Caco-2 (cell line): ENCODE measurements at regions not wholly inside any gene's neighbourhood (a gene's known extent, or its start where the extent isn't known, plus 50 kb on each side); places are given as distances from the start of the nearest gene placed in this dataset.

ENCODE experiments used
- BruUV-seq: library from RNA; stranded (reverse); fragments of 400-500 nt; replicated peaks from 2 replicates; lab custom pipeline; 2021; lab: Mats Ljungman, UMichigan
- CTCF ChIA-PET: fragments of 300-600 bp; sonication (Branson Sonifier 250); formaldehyde crosslinking; loops from one replicate; lab custom pipeline; 2022; ENCODE audit warnings: antibody characterized with exemption; lab: Charles Lee
- POLR2A ChIA-PET: fragments of 300-600 bp; sonication (Branson Sonifier 250); formaldehyde crosslinking; loops from one replicate; lab custom pipeline; 2022; ENCODE audit warnings: antibody characterized with exemption; lab: Charles Lee
- DNase-seq, 2 experiments: peaks; one replicate each; pipeline versions ENCODE4 v3.0.0 to v3.0.0-alpha.2; 2020 to 2022
- H3K27me3 ChIP-seq: replicated peaks from 2 replicates; pipeline ENCODE4 v1.6.0; 2011; ENCODE audit warnings: low read length; ENCODE audit not compliant: control insufficient read depth, insufficient read depth
- H3K36me3 ChIP-seq: 2 replicates; pipeline ENCODE4 v1.5.1; 2011; ENCODE audit warnings: low read length; ENCODE audit not compliant: control insufficient read depth, insufficient read depth
- H3K4me1 ChIP-seq: fragments of 250-450 bp; sonication (Bioruptor Pico); 2 replicates; pipeline ENCODE4 v1.5.1; 2020; ENCODE audit warnings: mild to moderate bottlenecking
- H3K4me3 ChIP-seq: 2 replicates; pipeline ENCODE4 v1.5.1; 2011; ENCODE audit warnings: low read depth, mild to moderate bottlenecking, control low read depth, low read length
- H3K9me3 ChIP-seq: fragments of 250-450 bp; sonication (Bioruptor Pico); 2 replicates; pipeline ENCODE4 v1.5.1; 2020; ENCODE audit warnings: mild to moderate bottlenecking, moderate library complexity
- H3K27ac Mint-ChIP-seq: one replicate; pipeline ENCODE4 v1.8.0; 2022; ENCODE audit warnings: mixed read lengths; ENCODE audit not compliant: unreplicated experiment
- H3K27me3 Mint-ChIP-seq: one replicate; pipeline ENCODE4 v1.8.0; 2022; ENCODE audit warnings: mixed read lengths; ENCODE audit not compliant: insufficient read depth, unreplicated experiment
- H3K36me3 Mint-ChIP-seq: one replicate; pipeline ENCODE4 v1.8.0; 2022; ENCODE audit warnings: mild to moderate bottlenecking, mixed read lengths; ENCODE audit not compliant: insufficient read depth, unreplicated experiment
- H3K4me1 Mint-ChIP-seq: one replicate; pipeline ENCODE4 v1.8.0; 2022; ENCODE audit warnings: low read depth, mixed read lengths; ENCODE audit not compliant: unreplicated experiment
- H3K4me3 Mint-ChIP-seq: one replicate; pipeline ENCODE4 v1.8.0; 2022; ENCODE audit warnings: mild to moderate bottlenecking, moderate library complexity, mixed read lengths; ENCODE audit not compliant: unreplicated experiment
- H3K9me3 Mint-ChIP-seq: one replicate; pipeline ENCODE4 v1.8.0; 2022; ENCODE audit warnings: mixed read lengths; ENCODE audit not compliant: unreplicated experiment
- CTCF ChIP-seq, 2 experiments: fragments of 200-600 bp in 1 of 2; IDR thresholded peaks; 1 replicate in 1 of 2; 2 replicates in 1 of 2; pipeline versions ENCODE4 v1.5.1 to v1.8.0; 2011 to 2022; ENCODE audit warnings: antibody characterized with exemption in 1 of 2, control low read depth in 1 of 2, inconsistent platforms in 1 of 2, low read depth in 1 of 2, low read length in 1 of 2, mild to moderate bottlenecking in 1 of 2, moderate library complexity in 1 of 2; ENCODE audit not compliant: insufficient read depth in 1 of 2, severe bottlenecking in 1 of 2, unreplicated experiment in 1 of 2
- intact Hi-C: fragments of 100-400 bp; cut with micrococcal nuclease; formaldehyde crosslinking; loops from one replicate; pipeline ENCODE4 v1.10.0; 2022; ENCODE audit not compliant: unreplicated experiment

DNA sequence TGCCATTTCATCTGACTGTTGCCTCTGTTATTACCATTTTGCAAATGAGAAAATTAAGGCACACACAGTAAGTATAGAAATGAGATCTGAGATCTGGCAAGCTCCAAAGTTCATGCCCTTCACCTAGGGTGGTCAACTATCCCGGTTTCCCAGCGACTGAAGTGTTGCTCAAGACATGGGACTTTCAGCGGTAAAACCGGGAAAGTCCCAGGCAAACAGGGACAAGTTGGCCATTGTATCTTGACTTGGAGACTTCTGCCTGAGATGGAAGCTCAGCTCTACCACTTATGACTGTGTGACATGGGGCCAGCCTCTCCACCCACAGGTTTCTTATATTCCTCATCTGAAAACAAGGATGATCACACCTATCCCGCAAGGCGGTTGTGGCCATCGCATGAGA lies 55.6 kb upstream of the TPM1 start:
- H3K36me3 Mint-ChIP-seq = no peaks in the 10 kb centered on the region
- ChIA-PET CTCF (no interaction called here), POLR2A (no interaction called here)
- H3K27ac Mint-ChIP-seq = no peak overlapping the region
- peaks cover 11% of the 10 kb centered on the region for H3K4me1 Mint-ChIP-seq
- Histone ChIP-seq H3K27me3 (no peaks in the 10 kb centered on the region), H3K9me3 (no peaks in the 10 kb centered on the region), H3K4me3 (no peak overlapping the region), H3K36me3 (no peaks in the 10 kb centered on the region), H3K4me1 (peaks cover 1% of the 10 kb centered on the region)
- no peaks in the 10 kb centered on the region for H3K9me3 Mint-ChIP-seq
- no peak for TF ChIP-seq CTCF (IDR thresholded peaks at IDR 0.05; ENCODE audit: insufficient read depth in 1 of 2, low read depth in 1 of 2, low read length in 1 of 2, severe bottlenecking in 1 of 2, unreplicated experiment in 1 of 2)
- no peak for DNase-seq
- no peak overlapping the region for H3K4me3 Mint-ChIP-seq
- H3K27me3 Mint-ChIP-seq = no peaks in the 10 kb centered on the region
- BruUV-seq = no TSS peak
- intact Hi-C loops = no loop called here

DNA sequence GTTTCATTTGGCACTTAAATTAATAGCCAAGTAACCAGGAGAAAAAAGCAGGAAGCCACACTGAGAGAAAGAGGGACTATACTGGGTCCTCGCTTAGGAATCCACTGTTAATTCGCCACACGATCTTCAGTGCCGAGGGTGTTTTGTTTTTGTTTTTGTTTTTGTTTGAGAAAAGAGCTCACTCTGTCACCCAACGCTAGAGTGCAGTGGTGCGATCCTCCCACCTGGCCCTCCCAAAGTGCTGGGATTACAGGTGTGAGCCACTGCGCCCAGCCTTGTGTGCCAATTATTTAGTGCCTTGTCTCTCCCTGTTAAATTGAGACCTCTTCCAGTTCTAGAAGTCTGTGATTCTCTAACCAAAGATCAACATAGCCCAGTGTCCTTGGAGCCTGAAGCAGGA lies 53.8 kb upstream of the TPM1 start:
- H3K27ac Mint-ChIP-seq = no peak overlapping the region

GRCh38 chr15:62989366-62990055 lies 53.0 kb upstream of the TPM1 start:
- no peak for TF ChIP-seq CTCF (IDR thresholded peaks at IDR 0.05; ENCODE audit: insufficient read depth in 1 of 2, low read depth in 1 of 2, low read length in 1 of 2, severe bottlenecking in 1 of 2, unreplicated experiment in 1 of 2)
- H3K4me1 ChIP-seq = peaks cover 18% of the 10 kb centered on the region
- no TSS peak for BruUV-seq
- H3K9me3 Mint-ChIP-seq = no peaks in the 10 kb centered on the region
- H3K4me3 ChIP-seq = no peak overlapping the region
- H3K27ac Mint-ChIP-seq = no peak overlapping the region
- no peak for DNase-seq
- H3K9me3 ChIP-seq = no peaks in the 10 kb centered on the region
- H3K4me3 Mint-ChIP-seq = no peak overlapping the region
- peaks cover 22% of the 10 kb centered on the region for H3K4me1 Mint-ChIP-seq
- H3K27me3 ChIP-seq = no peaks in the 10 kb centered on the region
- H3K36me3 Mint-ChIP-seq = no peaks in the 10 kb centered on the region
- CTCF ChIA-PET = no interaction called here
- POLR2A ChIA-PET = no interaction called here
- no peaks in the 10 kb centered on the region for H3K27me3 Mint-ChIP-seq
- no peaks in the 10 kb centered on the region for H3K36me3 ChIP-seq
- intact Hi-C loops = no loop called here

More for the DNA sequence above, 53.8 kb upstream of the TPM1 start:
- H3K27me3 ChIP-seq = no peaks in the 10 kb centered on the region
- no peaks in the 10 kb centered on the region for H3K36me3 ChIP-seq
- no TSS peak for BruUV-seq
- intact Hi-C loops = no loop called here
- CTCF ChIA-PET = no interaction called here
- no peak for DNase-seq
- H3K9me3 ChIP-seq = no peaks in the 10 kb centered on the region
- Mint-ChIP-seq H3K4me3 (no peak overlapping the region), H3K36me3 (no peaks in the 10 kb centered on the region), H3K27me3 (no peaks in the 10 kb centered on the region), H3K4me1 (peaks cover 22% of the 10 kb centered on the region), H3K9me3 (no peaks in the 10 kb centered on the region)
- POLR2A ChIA-PET = no interaction called here
- H3K4me3 ChIP-seq = no peak overlapping the region
- H3K4me1 ChIP-seq = peaks cover 15% of the 10 kb centered on the region
- TF ChIP-seq CTCF (IDR thresholded peaks at IDR 0.05; ENCODE audit: insufficient read depth in 1 of 2, low read depth in 1 of 2, low read length in 1 of 2, severe bottlenecking in 1 of 2, unreplicated experiment in 1 of 2) = no peak
